SK-N-SH (cell line): ENCODE measurements at regions not wholly inside any gene's neighbourhood (a gene's known extent, or its start where the extent isn't known, plus 50 kb on each side); places are given as distances from the start of the nearest gene placed in this dataset.
A peak's percentile ranks its signal among the peaks of the same experiment; 100 is the strongest.

Experiments used
- CTCF ChIA-PET: fragments of 300-600, 350-600 bp; formaldehyde crosslinking; extraction: SDS; loops from one replicate; lab custom pipeline; 2021; lab: Yijun Ruan, JAX
- POLR2A ChIA-PET: fragments of 350-600 bp; sonication (Branson Sonifier 250); formaldehyde crosslinking; extraction: SDS; loops from one replicate; lab custom pipeline; 2020; ENCODE audit warnings: antibody characterized with exemption, inconsistent platforms; lab: Yijun Ruan, JAX
- DNase-seq: peaks from one replicate; pipeline ENCODE4 v3.0.0; 2012
- H2AFZ ChIP-seq: fragments of 200-600 bp; sonication (generic); 2 replicates; pipeline ENCODE4 v1.8.1; 2016; ENCODE audit warnings: antibody characterized with exemption, mild to moderate bottlenecking, low read depth
- H3F3A ChIP-seq: fragments of 200-600 bp; sonication (generic); replicated peaks from 2 replicates; pipeline ENCODE3; 2016; ENCODE audit warnings: antibody characterized with exemption, mild to moderate bottlenecking; ENCODE audit not compliant: insufficient read depth
- H3K27ac ChIP-seq, 2 experiments: fragments of 200-500 bp in 1 of 2; fragments of 200-600 bp in 1 of 2; sonication (Bioruptor generic) in 1 of 2; sonication (generic), shearing (Covaris generic) in 1 of 2; 2 replicates each; pipeline versions ENCODE4 v1.5.1 to v1.6.1; 2014 to 2016; ENCODE audit warnings: low read depth in 2 of 2, inconsistent platforms in 1 of 2, low read length in 1 of 2, mild to moderate bottlenecking in 1 of 2, mixed read lengths in 1 of 2
- H3K27me3 ChIP-seq: fragments of 200-600 bp; sonication (generic), shearing (Covaris generic); 2 replicates; pipeline ENCODE4 v1.6.1; 2016; ENCODE audit warnings: mixed run types; ENCODE audit not compliant: insufficient read depth
- H3K36me3 ChIP-seq, 2 experiments: fragments of 200-500 bp in 1 of 2; fragments of 200-600 bp in 1 of 2; sonication (Bioruptor generic) in 1 of 2; sonication (generic) in 1 of 2; replicated peaks in 1 of 2; 2 replicates each; pipeline versions ENCODE3 to v1.5.1; 2014 to 2016; ENCODE audit warnings: low read length in 1 of 2, mild to moderate bottlenecking in 1 of 2; ENCODE audit not compliant: insufficient read depth in 2 of 2, control insufficient read depth in 1 of 2
- H3K4me1 ChIP-seq, 2 experiments: fragments of 200-500 bp in 1 of 2; fragments of 200-600 bp in 1 of 2; sonication (Bioruptor generic) in 1 of 2; sonication (generic), shearing (Covaris generic) in 1 of 2; 2 replicates each; pipeline versions ENCODE4 v1.5.1 to v1.6.1; 2014 to 2016; ENCODE audit warnings: low read depth in 1 of 2, low read length in 1 of 2, mixed run types in 1 of 2; ENCODE audit not compliant: insufficient read depth in 2 of 2, control insufficient read depth in 1 of 2
- H3K4me2 ChIP-seq: fragments of 200-600 bp; sonication (generic), shearing (Covaris generic); 2 replicates; pipeline ENCODE4 v1.6.1; 2017; ENCODE audit warnings: mixed run types
- H3K4me3 ChIP-seq, 2 experiments: fragments of 200-500 bp in 1 of 2; fragments of 200-600 bp in 1 of 2; sonication (Bioruptor generic) in 1 of 2; sonication (generic), shearing (Covaris generic) in 1 of 2; 2 replicates each; pipeline versions ENCODE4 v1.5.1 to v1.8.1; 2014 to 2016; ENCODE audit warnings: low read depth in 2 of 2, inconsistent platforms in 1 of 2, low read length in 1 of 2, mild to moderate bottlenecking in 1 of 2, mixed read lengths in 1 of 2, moderate library complexity in 1 of 2
- H3K79me2 ChIP-seq: fragments of 200-600 bp; sonication (generic); 2 replicates; pipeline ENCODE4 v1.8.1; 2017; ENCODE audit warnings: mild to moderate bottlenecking; ENCODE audit not compliant: insufficient read depth
- H3K9ac ChIP-seq: fragments of 200-600 bp; sonication (generic); 2 replicates; pipeline ENCODE4 v1.6.1; 2017; ENCODE audit warnings: mixed run types
- H3K9me2 ChIP-seq: fragments of 200-600 bp; sonication (generic); 2 replicates; pipeline ENCODE4 v1.6.1; 2017; ENCODE audit warnings: mixed run types
- H3K9me3 ChIP-seq: fragments of 200-600 bp; sonication (generic); 2 replicates; pipeline ENCODE4 v1.6.1; 2017; ENCODE audit warnings: mixed run types, mild to moderate bottlenecking, moderate library complexity
- H4K20me1 ChIP-seq: fragments of 200-600 bp; sonication (generic); 2 replicates; pipeline ENCODE4 v1.6.1; 2017; ENCODE audit warnings: mild to moderate bottlenecking, mixed run types; ENCODE audit not compliant: insufficient read depth
- CHD2 ChIP-seq: fragments of 150-350 bp; IDR thresholded peaks from 2 replicates; pipeline ENCODE4 v1.6.1; 2018; ENCODE audit warnings: low read length; ENCODE audit not compliant: partially characterized antibody
- ELF1 ChIP-seq: IDR thresholded peaks from 2 replicates; pipeline ENCODE4 v1.4.0; 2012
- EP300 ChIP-seq, 2 experiments: IDR thresholded peaks; 2 replicates each; pipeline versions ENCODE4 v1.4.0 to v1.6.1; 2012; ENCODE audit warnings: borderline replicate concordance in 1 of 2, low read depth in 1 of 2, low read length in 1 of 2
- FOSL2 ChIP-seq: IDR thresholded peaks from 2 replicates; pipeline ENCODE4 v1.4.0; 2012; ENCODE audit warnings: low read depth, mild to moderate bottlenecking, moderate library complexity, borderline replicate concordance
- GATA2 ChIP-seq: sonication (generic); formaldehyde crosslinking; IDR thresholded peaks from 2 replicates; pipeline ENCODE4 v1.5.0; 2020; ENCODE audit warnings: mild to moderate bottlenecking, missing genetic modification reagents
- MXI1 ChIP-seq: IDR thresholded peaks from 2 replicates; pipeline ENCODE4 v1.6.1; 2012; ENCODE audit warnings: mild to moderate bottlenecking, low read depth, low read length, improper control_type of control experiment
- NFIC ChIP-seq: IDR thresholded peaks from 2 replicates; pipeline ENCODE4 v1.4.0; 2012; ENCODE audit warnings: borderline replicate concordance
- NRF1 ChIP-seq: IDR thresholded peaks from 2 replicates; pipeline ENCODE4 v1.6.1; 2012; ENCODE audit warnings: low read depth, mild to moderate bottlenecking, low read length
- POLR2AphosphoS5 ChIP-seq: IDR thresholded peaks from 2 replicates; pipeline ENCODE4 v1.6.1; 2012; ENCODE audit warnings: low read depth, low read length
- RCOR1 ChIP-seq: fragments of 150-350 bp; IDR thresholded peaks from 2 replicates; pipeline ENCODE4 v1.6.1; 2017; ENCODE audit warnings: antibody characterized with exemption, low read length
- REST ChIP-seq: IDR thresholded peaks from 2 replicates; pipeline ENCODE4 v1.6.1; 2012; ENCODE audit warnings: mild to moderate bottlenecking, low read depth, low read length, moderate library complexity
- TAF1 ChIP-seq: IDR thresholded peaks from 2 replicates; pipeline ENCODE4 v1.6.1; 2012; ENCODE audit warnings: low read depth, mild to moderate bottlenecking, low read length, moderate library complexity, borderline replicate concordance
- TEAD4 ChIP-seq: IDR thresholded peaks from 2 replicates; pipeline ENCODE4 v1.4.0; 2012; ENCODE audit warnings: mild to moderate bottlenecking, borderline replicate concordance; ENCODE audit not compliant: insufficient read depth
- USF1 ChIP-seq: IDR thresholded peaks from 2 replicates; pipeline ENCODE4 v1.4.0; 2012; ENCODE audit warnings: low read depth, borderline replicate concordance
- WGBS: methylation state at CpG from one replicate; pipeline ENCODE4 v1.1.6; 2017; ENCODE audit warnings: low lambda C conversion rate; 5-methylcytosine and 5-hydroxymethylcytosine counted together
- TF ChIP-seq, protein P1 (sequence below): fragments of 200-600 bp; sonication (generic); IDR thresholded peaks from 2 replicates; pipeline ENCODE4 v1.6.1; 2017; ENCODE audit warnings: antibody characterized with exemption, mild to moderate bottlenecking, moderate library complexity
- TF ChIP-seq, protein P2 (sequence below): fragments of 150-350 bp; IDR thresholded peaks from 2 replicates; pipeline ENCODE4 v1.6.1; 2016; ENCODE audit warnings: mild to moderate bottlenecking, low read depth, low read length

GRCh38 chr5:112061666-112062065 is 304.7 kb upstream of the NREP start:
- Histone ChIP-seq H2AFZ (no peak overlapping the region), H3K9me3 (no peaks in the 10 kb centered on the region), H3K4me2 (no peak overlapping the region), H3K4me1 (peaks cover 4 to 34% of the 10 kb centered on the region in 2 experiments; a peak in 3 of 4 replicates), H3K9ac (no peak overlapping the region), H3K79me2 (no peaks in the 10 kb centered on the region), H3K27ac (peak overlapping the region in 1 of 2 experiments; percentile 16; a peak in 1 of 4 replicates), H4K20me1 (no peaks in the 10 kb centered on the region), H3K9me2 (no peaks in the 10 kb centered on the region), H3K27me3 (no peaks in the 10 kb centered on the region), H3K36me3 (no peaks in the 10 kb centered on the region), H3F3A (no peaks in the 10 kb centered on the region), H3K4me3 (no peak overlapping the region)
- no peak for DNase-seq
- TF ChIP-seq NFIC (no peak), EP300 (IDR thresholded peaks at IDR 0.05; ENCODE audit: borderline replicate concordance in 1 of 2, low read depth in 1 of 2, low read length in 1 of 2) (no peak), CHD2 (no peak), ELF1 (no peak), USF1 (no peak), GATA2 (CRISPR knock-in tag) (no peak), POLR2AphosphoS5 (no peak), TAF1 (no peak), TEAD4 (no peak), RCOR1 (no peak), REST (no peak), MXI1 (no peak), FOSL2 (no peak), NRF1 (no peak)
- TF ChIP-seq, protein P1, sequence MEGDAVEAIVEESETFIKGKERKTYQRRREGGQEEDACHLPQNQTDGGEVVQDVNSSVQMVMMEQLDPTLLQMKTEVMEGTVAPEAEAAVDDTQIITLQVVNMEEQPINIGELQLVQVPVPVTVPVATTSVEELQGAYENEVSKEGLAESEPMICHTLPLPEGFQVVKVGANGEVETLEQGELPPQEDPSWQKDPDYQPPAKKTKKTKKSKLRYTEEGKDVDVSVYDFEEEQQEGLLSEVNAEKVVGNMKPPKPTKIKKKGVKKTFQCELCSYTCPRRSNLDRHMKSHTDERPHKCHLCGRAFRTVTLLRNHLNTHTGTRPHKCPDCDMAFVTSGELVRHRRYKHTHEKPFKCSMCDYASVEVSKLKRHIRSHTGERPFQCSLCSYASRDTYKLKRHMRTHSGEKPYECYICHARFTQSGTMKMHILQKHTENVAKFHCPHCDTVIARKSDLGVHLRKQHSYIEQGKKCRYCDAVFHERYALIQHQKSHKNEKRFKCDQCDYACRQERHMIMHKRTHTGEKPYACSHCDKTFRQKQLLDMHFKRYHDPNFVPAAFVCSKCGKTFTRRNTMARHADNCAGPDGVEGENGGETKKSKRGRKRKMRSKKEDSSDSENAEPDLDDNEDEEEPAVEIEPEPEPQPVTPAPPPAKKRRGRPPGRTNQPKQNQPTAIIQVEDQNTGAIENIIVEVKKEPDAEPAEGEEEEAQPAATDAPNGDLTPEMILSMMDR, result no peak
- TF ChIP-seq, protein P2, sequence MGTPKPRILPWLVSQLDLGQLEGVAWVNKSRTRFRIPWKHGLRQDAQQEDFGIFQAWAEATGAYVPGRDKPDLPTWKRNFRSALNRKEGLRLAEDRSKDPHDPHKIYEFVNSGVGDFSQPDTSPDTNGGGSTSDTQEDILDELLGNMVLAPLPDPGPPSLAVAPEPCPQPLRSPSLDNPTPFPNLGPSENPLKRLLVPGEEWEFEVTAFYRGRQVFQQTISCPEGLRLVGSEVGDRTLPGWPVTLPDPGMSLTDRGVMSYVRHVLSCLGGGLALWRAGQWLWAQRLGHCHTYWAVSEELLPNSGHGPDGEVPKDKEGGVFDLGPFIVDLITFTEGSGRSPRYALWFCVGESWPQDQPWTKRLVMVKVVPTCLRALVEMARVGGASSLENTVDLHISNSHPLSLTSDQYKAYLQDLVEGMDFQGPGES, result no peak
- ChIA-PET CTCF (no interaction called here), POLR2A (no interaction called here)
- WGBS, result 56% methylated on average over 1 of the region's 1 CpG
